GM12891 (cell line): ENCODE measurements at regions not wholly inside any gene's neighbourhood (a gene's known extent, or its start where the extent isn't known, plus 50 kb on each side); places are given as distances from the start of the nearest gene placed in this dataset.

Experiments used
- PAX5 ChIP-seq: IDR thresholded peaks from 2 replicates; pipeline ENCODE4 v1.6.1; 2011; ENCODE audit warnings: low read length, moderate library complexity, mild to moderate bottlenecking; ENCODE audit not compliant: insufficient read depth, severe bottlenecking
- POLR2A ChIP-seq: IDR thresholded peaks from 2 replicates; pipeline ENCODE4 v1.6.1; 2011; ENCODE audit warnings: low read depth, low read length, control low read depth
- POLR2AphosphoS5 ChIP-seq: IDR thresholded peaks from 2 replicates; pipeline ENCODE4 v1.6.1; 2011; ENCODE audit warnings: low read depth, low read length, control low read depth
- POU2F2 ChIP-seq: IDR thresholded peaks from 2 replicates; pipeline ENCODE4 v1.6.1; 2011; ENCODE audit warnings: low read depth, mild to moderate bottlenecking, control low read depth, low read length, moderate library complexity
- SPI1 ChIP-seq: IDR thresholded peaks from 2 replicates; pipeline ENCODE4 v1.6.1; 2011; ENCODE audit warnings: low read depth, low read length, control low read depth
- TAF1 ChIP-seq: IDR thresholded peaks from 2 replicates; pipeline ENCODE4 v1.6.1; 2011; ENCODE audit warnings: low read depth, low read length, control low read depth

GRCh38 chr14:86404425-86404824, 874.5 kb downstream of the FLRT2 start:
- TF ChIP-seq POLR2A = no peak
- TF ChIP-seq SPI1 = no peak
- no peak for TF ChIP-seq POLR2AphosphoS5
- no peak for TF ChIP-seq TAF1
- TF ChIP-seq POU2F2 = no peak
- TF ChIP-seq PAX5 = no peak
